Upper lobe of right lung (tissue), 1 donor: ENCODE measurements at regions not wholly inside any gene's neighbourhood (a gene's known extent, or its start where the extent isn't known, plus 50 kb on each side); places are given as distances from the start of the nearest gene placed in this dataset.

Source experiments
- ATAC-seq: fragments of 200-7000 bp; cut with Tn5 transposase; one replicate; pipeline ENCODE4 v1.9.1; 2020; ENCODE audit warnings: mild to moderate bottlenecking, moderate library complexity
- DNase-seq: peaks from one replicate; pipeline ENCODE4 v3.0.0-alpha.2; 2020
- H3K27ac ChIP-seq: fragments of 200-600 bp; one replicate; pipeline ENCODE4 v1.8.0; 2022
- H3K27me3 ChIP-seq: fragments of 200-600 bp; one replicate; pipeline ENCODE4 v1.8.0; 2022; ENCODE audit warnings: mild to moderate bottlenecking
- H3K36me3 ChIP-seq: fragments of 200-600 bp; one replicate; pipeline ENCODE4 v1.8.0; 2022
- H3K4me1 ChIP-seq: fragments of 200-600 bp; one replicate; pipeline ENCODE4 v1.8.0; 2022
- H3K4me3 ChIP-seq: fragments of 200-600 bp; one replicate; pipeline ENCODE4 v1.8.0; 2022; ENCODE audit warnings: mild to moderate bottlenecking
- H3K9me3 ChIP-seq: fragments of 200-600 bp; one replicate; pipeline ENCODE4 v1.8.0; 2022
- intact Hi-C: fragments of 100-400 bp; cut with DNase I; formaldehyde crosslinking; loops from one replicate; pipeline ENCODE4 v1.11.0; 2022
- TF ChIP-seq, protein P1 (sequence below): fragments of 200-600 bp; IDR thresholded peaks from one replicate; pipeline ENCODE4 v1.8.0; 2022; ENCODE audit warnings: antibody characterized with exemption
- donor health status: DM: no; HTN: yes; CAD: no; lungs with severe emphysema.

DNA sequence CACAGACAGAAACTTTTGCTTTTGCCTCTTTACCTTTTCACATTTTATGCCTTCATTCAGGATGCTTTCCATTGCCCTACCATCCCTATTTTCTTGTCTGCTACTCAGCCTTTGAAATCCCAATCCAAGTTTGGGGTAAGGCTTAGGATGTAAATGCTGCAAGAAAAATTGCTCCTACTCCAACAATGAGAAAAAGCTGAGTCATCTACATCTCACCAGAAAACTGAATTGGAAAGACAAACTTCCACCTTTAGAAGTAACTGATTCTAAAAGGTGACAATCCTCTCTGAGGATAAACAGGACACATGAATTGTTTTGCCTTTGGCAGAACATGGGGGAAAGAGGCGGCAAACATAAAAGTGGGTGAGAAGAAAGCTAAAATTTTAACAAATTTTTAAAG is 295.6 kb downstream of the NR2F1-AS1 start:
- Histone ChIP-seq H3K27ac (no peak overlapping the region), H3K4me1 (no peaks in the 10 kb centered on the region), H3K4me3 (no peak overlapping the region), H3K36me3 (no peaks in the 10 kb centered on the region), H3K9me3 (peaks cover 9% of the 10 kb centered on the region), H3K27me3 (no peaks in the 10 kb centered on the region)
- intact Hi-C loops: no loop called here
- DNase-seq (no peak), ATAC-seq (no peak)
- TF ChIP-seq, protein P1, sequence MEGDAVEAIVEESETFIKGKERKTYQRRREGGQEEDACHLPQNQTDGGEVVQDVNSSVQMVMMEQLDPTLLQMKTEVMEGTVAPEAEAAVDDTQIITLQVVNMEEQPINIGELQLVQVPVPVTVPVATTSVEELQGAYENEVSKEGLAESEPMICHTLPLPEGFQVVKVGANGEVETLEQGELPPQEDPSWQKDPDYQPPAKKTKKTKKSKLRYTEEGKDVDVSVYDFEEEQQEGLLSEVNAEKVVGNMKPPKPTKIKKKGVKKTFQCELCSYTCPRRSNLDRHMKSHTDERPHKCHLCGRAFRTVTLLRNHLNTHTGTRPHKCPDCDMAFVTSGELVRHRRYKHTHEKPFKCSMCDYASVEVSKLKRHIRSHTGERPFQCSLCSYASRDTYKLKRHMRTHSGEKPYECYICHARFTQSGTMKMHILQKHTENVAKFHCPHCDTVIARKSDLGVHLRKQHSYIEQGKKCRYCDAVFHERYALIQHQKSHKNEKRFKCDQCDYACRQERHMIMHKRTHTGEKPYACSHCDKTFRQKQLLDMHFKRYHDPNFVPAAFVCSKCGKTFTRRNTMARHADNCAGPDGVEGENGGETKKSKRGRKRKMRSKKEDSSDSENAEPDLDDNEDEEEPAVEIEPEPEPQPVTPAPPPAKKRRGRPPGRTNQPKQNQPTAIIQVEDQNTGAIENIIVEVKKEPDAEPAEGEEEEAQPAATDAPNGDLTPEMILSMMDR: no peak

- DNase-seq: no peak
- Histone ChIP-seq H3K4me1 (no peaks in the 10 kb centered on the region), H3K36me3 (no peaks in the 10 kb centered on the region), H3K4me3 (no peak overlapping the region), H3K27me3 (no peaks in the 10 kb centered on the region), H3K9me3 (peaks cover 6% of the 10 kb centered on the region), H3K27ac (no peak overlapping the region)
- TF ChIP-seq, protein P1: no peak
- no peak for ATAC-seq
- intact Hi-C loops: no loop called here
Observed at GRCh38 chr5:93281980-93282772, 298.8 kb downstream of the NR2F1-AS1 start.

DNA sequence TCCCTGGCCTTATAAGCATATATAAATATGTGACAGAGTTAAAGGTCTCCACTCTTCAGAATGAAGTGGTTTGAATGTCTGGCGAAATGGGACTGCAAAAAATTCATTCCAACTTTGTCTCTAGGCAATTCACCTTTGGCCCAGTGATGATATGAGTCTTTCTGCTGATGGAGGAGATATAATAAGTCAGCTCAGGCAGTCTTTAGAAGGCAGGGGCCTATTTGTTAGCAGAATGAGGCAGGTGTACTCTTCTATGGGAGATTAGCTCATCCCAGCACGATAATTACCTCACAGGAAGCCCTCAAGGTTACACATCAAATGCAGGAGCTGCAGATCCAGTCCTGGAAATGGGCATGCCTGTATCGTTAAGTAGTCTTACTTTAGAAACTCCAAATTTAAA is 300.5 kb downstream of the NR2F1-AS1 start:
- H3K4me3 ChIP-seq: no peak overlapping the region
- no peaks in the 10 kb centered on the region for H3K27me3 ChIP-seq
- no peaks in the 10 kb centered on the region for H3K36me3 ChIP-seq
- no peak for DNase-seq
- H3K4me1 ChIP-seq: no peaks in the 10 kb centered on the region
- TF ChIP-seq, protein P1: no peak
- intact Hi-C loops: no loop called here
- no peak for ATAC-seq
- no peak overlapping the region for H3K27ac ChIP-seq
- no peaks in the 10 kb centered on the region for H3K9me3 ChIP-seq

GRCh38 chr5:93279296-93279963 is 301.6 kb downstream of the NR2F1-AS1 start:
- Histone ChIP-seq H3K9me3 (no peaks in the 10 kb centered on the region), H3K27me3 (no peaks in the 10 kb centered on the region), H3K27ac (no peak overlapping the region), H3K36me3 (no peaks in the 10 kb centered on the region), H3K4me3 (no peak overlapping the region), H3K4me1 (no peaks in the 10 kb centered on the region)
- no peak for ATAC-seq
- intact Hi-C loops: no loop called here
- TF ChIP-seq, protein P1: no peak
- DNase-seq: no peak

- Histone ChIP-seq H3K4me1 (no peaks in the 10 kb centered on the region), H3K9me3 (no peaks in the 10 kb centered on the region), H3K4me3 (no peak overlapping the region), H3K27ac (no peak overlapping the region), H3K36me3 (no peaks in the 10 kb centered on the region), H3K27me3 (no peaks in the 10 kb centered on the region)
- DNase-seq: no peak
- TF ChIP-seq, protein P1: no peak
- no peak for ATAC-seq
- intact Hi-C loops: no loop called here
Observed at GRCh38 chr5:93278896-93279295, 302.1 kb downstream of the NR2F1-AS1 start.
